ENCODE measurements at regions not wholly inside any gene's neighbourhood (a gene's known extent, or its start where the extent isn't known, plus 50 kb on each side); places are given as distances from the start of the nearest gene placed in this dataset.

DNA sequence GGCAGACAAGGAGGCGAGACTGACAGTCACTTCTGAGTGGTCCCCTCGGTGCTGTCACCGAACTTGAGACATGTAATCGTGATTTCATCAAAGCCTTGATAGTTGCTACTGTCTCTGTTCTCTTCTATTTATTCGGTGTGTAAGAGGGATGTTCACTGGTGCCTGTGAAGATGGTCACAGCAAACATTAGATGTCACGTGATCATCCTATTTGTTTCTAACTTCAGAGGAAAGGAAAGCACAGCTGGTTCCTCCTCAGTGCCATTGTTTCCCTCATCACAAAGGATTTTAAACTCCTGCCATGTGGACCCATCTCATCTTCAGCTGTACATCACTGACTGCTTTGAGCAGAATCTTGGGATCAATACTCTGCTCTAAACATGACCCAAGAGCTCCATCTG, 73.1 kb upstream of the CLMP start:
- H3K4me3 Mint-ChIP-seq (ENCODE audit: unreplicated experiment), result no peak overlapping the region
- H3K36me3 Mint-ChIP-seq (ENCODE audit: unreplicated experiment), result no peaks in the 10 kb centered on the region
- no peaks in the 10 kb centered on the region for H3K9me3 Mint-ChIP-seq (ENCODE audit: unreplicated experiment)
- H3K27ac Mint-ChIP-seq (ENCODE audit: unreplicated experiment), result no peak overlapping the region
- H3K4me1 Mint-ChIP-seq (ENCODE audit: unreplicated experiment), result peaks cover 2% of the 10 kb centered on the region
- TF ChIP-seq, protein P1, sequence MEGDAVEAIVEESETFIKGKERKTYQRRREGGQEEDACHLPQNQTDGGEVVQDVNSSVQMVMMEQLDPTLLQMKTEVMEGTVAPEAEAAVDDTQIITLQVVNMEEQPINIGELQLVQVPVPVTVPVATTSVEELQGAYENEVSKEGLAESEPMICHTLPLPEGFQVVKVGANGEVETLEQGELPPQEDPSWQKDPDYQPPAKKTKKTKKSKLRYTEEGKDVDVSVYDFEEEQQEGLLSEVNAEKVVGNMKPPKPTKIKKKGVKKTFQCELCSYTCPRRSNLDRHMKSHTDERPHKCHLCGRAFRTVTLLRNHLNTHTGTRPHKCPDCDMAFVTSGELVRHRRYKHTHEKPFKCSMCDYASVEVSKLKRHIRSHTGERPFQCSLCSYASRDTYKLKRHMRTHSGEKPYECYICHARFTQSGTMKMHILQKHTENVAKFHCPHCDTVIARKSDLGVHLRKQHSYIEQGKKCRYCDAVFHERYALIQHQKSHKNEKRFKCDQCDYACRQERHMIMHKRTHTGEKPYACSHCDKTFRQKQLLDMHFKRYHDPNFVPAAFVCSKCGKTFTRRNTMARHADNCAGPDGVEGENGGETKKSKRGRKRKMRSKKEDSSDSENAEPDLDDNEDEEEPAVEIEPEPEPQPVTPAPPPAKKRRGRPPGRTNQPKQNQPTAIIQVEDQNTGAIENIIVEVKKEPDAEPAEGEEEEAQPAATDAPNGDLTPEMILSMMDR (IDR thresholded peaks at IDR 0.05), result no peak
- DNase-seq (ENCODE audit: extremely low spot score, unreplicated experiment), result no peak
- H3K27me3 Mint-ChIP-seq (ENCODE audit: unreplicated experiment), result peaks cover 7% of the 10 kb centered on the region

DNA sequence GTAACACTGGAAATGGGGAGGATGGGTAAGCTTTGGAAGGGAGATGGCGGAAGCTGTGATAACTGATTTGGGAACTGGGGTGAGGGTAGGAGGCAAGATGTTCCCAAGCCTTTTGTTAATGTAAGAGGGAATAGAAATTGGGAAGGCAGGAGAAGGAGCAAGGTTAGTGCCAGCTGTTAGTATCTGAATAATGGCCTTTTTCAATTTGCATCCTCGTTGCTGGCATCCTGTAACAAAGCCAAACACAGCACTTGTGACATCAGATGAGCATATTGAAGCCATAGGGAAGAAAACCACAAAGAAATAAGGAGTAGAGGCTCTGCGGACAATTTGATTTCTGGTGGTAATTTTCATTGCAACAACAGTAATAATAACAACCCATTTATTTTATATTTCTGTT, 70.9 kb upstream of the CLMP start:
- Mint-ChIP-seq H3K9me3 (ENCODE audit: unreplicated experiment) (no peaks in the 10 kb centered on the region), H3K27me3 (ENCODE audit: unreplicated experiment) (peaks cover 3% of the 10 kb centered on the region), H3K27ac (ENCODE audit: unreplicated experiment) (no peak overlapping the region), H3K4me3 (ENCODE audit: unreplicated experiment) (no peak overlapping the region), H3K4me1 (ENCODE audit: unreplicated experiment) (peaks cover 7% of the 10 kb centered on the region), H3K36me3 (ENCODE audit: unreplicated experiment) (no peaks in the 10 kb centered on the region)
- DNase-seq (ENCODE audit: extremely low spot score, unreplicated experiment), result no peak
- TF ChIP-seq, protein P1 (IDR thresholded peaks at IDR 0.05), result no peak

DNA sequence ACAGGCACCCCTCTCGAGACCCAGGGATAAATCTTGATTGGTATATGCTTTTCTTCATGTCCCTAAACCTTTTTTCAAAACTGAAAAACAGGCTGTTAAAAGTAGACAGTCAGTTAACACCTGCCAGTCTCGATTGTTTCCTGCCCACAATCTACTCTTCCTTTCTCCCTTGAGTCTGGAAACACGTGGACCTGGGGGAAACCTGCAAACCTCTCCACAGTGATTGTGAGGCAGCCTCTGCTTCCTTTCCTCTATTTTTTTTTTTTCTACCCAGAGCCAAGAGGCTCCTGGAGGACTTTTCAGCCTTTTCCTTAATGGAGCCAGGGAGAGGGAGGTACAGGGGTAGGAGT, 69.4 kb upstream of the CLMP start:
- Mint-ChIP-seq H3K4me3 (ENCODE audit: unreplicated experiment) (no peak overlapping the region), H3K4me1 (ENCODE audit: unreplicated experiment) (peaks cover 7% of the 10 kb centered on the region)
- TF ChIP-seq, protein P1 (IDR thresholded peaks at IDR 0.05), result no peak

DNA sequence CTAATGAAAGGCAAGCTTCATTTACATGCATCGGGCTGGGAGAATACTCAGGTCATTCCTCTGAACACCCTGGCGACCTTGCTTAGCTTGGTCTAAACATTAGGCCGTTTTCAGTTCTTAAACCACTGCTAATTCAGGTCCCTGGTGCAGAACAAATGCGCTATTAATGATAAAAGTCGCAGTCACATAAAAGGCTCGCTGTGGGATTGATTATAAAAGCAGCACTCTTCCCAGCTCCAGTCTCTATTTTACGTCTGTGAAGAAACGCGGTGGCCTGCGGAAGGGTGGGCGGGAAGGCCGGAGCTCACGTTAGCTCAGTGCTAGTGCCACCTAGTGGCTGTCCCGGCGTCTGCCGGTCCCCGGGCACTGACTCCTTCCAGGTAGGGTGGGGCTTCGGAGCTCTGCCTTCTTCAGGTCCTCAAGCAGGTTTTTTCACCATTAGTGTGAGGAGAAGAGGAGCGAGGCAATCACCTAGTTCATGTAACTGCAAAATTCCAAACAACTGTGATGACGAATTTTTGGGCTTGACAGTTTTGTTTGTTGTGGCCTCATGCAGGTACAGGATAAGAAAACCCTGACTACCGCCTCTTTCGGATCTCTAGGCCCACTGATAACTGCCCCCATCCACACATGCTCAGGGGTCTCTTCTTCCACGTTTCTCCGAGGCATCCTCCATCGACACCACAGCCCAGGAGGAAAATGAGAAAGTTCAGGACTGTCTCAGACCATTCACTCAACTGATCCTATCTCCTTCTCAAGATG, 66.5 kb upstream of the CLMP start:
- Mint-ChIP-seq H3K27me3 (ENCODE audit: unreplicated experiment) (peaks cover 3% of the 10 kb centered on the region), H3K9me3 (ENCODE audit: unreplicated experiment) (no peaks in the 10 kb centered on the region), H3K27ac (ENCODE audit: unreplicated experiment) (no peak overlapping the region), H3K4me3 (ENCODE audit: unreplicated experiment) (peak overlapping the region; percentile 61), H3K36me3 (ENCODE audit: unreplicated experiment) (no peaks in the 10 kb centered on the region), H3K4me1 (ENCODE audit: unreplicated experiment) (peaks cover 7% of the 10 kb centered on the region)
- TF ChIP-seq, protein P1 (IDR thresholded peaks at IDR 0.05), result peak; percentile 98
- DNase-seq (ENCODE audit: extremely low spot score, unreplicated experiment), result peak; percentile 91

More for the DNA sequence above, 69.4 kb upstream of the CLMP start:
- no peak for DNase-seq (ENCODE audit: extremely low spot score, unreplicated experiment)
- H3K36me3 Mint-ChIP-seq (ENCODE audit: unreplicated experiment), result no peaks in the 10 kb centered on the region
- H3K27ac Mint-ChIP-seq (ENCODE audit: unreplicated experiment), result no peak overlapping the region
- H3K9me3 Mint-ChIP-seq (ENCODE audit: unreplicated experiment), result no peaks in the 10 kb centered on the region
- peaks cover 3% of the 10 kb centered on the region for H3K27me3 Mint-ChIP-seq (ENCODE audit: unreplicated experiment)

DNA sequence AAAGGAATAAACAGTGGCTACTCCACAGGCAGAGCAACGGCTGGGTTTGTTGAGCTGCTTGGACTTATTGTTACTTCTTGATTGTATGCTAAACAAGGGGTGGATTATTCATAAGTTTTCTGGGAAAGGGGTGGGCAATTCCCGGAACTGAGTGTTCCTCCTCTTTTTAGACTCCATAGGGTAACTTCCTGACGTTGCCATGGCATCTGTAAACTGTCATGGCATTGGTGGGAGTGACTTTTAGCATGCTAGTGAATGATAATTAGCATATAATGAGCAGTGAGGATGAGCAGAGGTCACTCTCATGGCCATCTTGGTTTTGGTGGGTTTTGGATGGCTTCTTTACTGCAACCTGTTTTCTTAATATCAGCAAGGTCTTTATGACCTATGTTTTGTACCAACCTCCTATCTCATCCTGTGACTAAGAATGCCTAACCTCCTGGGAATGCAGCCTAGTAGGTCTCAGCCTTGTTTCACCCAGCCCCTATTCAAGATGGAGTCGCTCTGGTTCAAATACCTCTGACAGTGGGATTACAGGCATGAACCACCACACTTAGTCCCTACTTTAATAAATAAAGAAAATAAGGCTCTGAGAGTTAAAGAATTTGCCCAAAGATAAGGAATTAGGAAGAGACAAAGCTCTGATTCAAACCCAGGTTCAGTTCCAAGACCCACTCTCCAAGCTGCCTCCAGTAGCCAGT, 65.6 kb upstream of the CLMP start:
- Mint-ChIP-seq H3K4me3 (ENCODE audit: unreplicated experiment) (no peak overlapping the region), H3K9me3 (ENCODE audit: unreplicated experiment) (no peaks in the 10 kb centered on the region), H3K27ac (ENCODE audit: unreplicated experiment) (no peak overlapping the region), H3K4me1 (ENCODE audit: unreplicated experiment) (peaks cover 4% of the 10 kb centered on the region), H3K27me3 (ENCODE audit: unreplicated experiment) (peaks cover 3% of the 10 kb centered on the region), H3K36me3 (ENCODE audit: unreplicated experiment) (no peaks in the 10 kb centered on the region)
- DNase-seq (ENCODE audit: extremely low spot score, unreplicated experiment), result no peak
- TF ChIP-seq, protein P1 (IDR thresholded peaks at IDR 0.05), result no peak

All from osteocyte (in vitro differentiated cells).